CD4-positive, alpha-beta T cell treated with Interleukin-1 beta for 1 hour (primary cell): ENCODE measurements at regions not wholly inside any gene's neighbourhood (a gene's known extent, or its start where the extent isn't known, plus 50 kb on each side); places are given as distances from the start of the nearest gene placed in this dataset.

Experiments used
- DNase-seq, 2 donors: peaks; one replicate each; pipeline ENCODE4 v3.0.0-alpha.2; 2020 to 2022

DNA sequence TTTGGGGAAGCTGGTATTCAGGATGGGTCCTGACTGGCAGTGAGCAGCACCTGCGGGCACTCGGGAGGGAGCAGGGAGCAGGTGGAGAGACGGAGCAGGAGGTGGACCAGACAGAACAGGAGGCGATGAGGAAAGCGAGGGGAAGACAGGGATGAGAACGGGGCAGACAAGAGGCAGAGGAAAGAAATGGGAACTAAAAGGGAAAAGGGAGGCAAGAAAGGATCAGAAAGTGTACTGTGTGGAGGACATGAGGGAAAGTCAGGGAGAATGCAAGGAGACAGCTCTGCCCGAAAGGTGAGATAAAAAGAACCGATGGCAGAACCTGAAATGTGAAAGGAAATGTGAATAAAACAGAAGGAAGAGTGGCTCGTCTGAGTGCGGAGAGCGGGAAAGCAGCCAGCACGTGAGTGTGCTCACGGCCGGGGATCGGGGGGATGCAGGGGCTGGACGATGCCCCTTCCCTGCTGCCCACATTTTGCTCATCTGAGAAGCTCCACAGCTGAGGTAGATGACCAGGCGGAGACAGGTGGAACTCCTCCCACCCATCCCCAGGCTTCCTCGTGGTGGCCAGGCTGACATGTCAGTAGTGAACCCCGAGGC lies 494.4 kb upstream of the B3GAT1 start:
- DNase-seq: no peak

DNA sequence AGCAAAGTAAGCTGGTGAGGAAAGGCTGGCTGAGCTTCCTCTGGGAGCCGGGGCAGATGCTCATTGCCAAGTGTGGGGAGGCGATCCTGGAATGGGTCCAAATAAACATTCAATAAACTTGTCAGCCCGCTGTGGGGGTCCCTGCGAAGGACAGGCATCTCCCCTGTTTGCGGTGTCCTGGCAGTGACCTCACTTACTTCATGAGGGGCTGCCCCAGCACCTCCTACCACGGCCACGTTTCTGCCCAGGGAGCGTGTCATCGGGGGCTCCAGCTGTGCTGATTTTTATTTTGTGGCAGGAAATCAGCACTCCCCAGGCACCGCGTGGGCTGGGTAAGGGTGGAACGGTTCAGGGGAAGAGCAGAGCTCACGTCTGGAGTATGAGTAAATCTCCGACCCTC lies 493.9 kb upstream of the B3GAT1 start:
- no peak for DNase-seq

DNA sequence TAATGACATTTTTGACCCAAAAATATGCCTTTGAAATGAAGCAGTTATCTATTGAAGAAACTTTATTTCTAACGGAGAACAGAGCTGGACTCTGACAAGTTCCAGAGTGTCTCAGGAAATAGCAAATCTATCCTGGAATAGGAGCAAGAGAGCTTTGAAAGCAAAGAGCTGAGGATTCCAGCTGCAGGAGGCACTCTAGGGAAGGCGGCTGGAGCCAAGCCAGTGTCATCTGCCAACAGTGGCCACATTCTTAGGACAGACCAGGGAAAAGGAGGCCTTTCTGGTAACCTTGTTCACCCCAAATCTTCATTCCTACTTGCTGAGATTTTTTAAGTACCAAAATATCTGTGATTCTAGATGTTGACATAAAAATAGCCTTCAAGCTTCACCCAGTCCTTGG lies 493.5 kb upstream of the B3GAT1 start:
- DNase-seq: no peak

DNA sequence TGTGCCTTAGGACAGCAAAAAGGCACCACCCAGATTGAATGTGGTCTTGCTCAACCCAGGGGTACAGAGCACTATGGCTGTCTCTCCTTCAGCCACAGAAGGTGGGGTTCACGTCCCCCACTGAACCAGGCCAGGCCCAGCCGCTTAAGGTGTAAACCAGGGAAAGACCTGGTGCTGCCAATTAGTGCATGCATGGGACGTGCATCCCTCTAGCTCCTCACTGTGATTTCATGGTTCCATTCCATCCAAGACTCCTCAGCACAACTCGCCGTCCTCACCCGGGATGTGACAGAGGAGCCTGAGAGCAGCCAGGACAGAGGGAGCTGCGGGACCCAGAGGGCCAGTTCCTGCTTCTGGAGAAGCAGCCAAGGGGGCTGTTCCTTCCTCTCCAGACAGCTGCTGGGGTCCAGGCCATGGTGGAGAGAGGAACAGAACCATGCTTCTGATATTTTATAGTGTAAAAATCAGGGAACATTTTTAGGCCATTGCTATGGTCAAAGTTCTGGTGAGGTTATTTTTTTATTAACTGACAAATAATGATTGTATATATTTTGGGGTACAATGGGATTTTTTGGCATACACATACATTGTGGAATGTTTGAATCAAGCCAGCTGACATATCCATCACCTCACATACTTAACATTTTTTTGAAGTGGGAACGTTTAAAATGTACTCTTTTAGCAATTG lies 492.2 kb upstream of the B3GAT1 start:
- DNase-seq: no peak

DNA sequence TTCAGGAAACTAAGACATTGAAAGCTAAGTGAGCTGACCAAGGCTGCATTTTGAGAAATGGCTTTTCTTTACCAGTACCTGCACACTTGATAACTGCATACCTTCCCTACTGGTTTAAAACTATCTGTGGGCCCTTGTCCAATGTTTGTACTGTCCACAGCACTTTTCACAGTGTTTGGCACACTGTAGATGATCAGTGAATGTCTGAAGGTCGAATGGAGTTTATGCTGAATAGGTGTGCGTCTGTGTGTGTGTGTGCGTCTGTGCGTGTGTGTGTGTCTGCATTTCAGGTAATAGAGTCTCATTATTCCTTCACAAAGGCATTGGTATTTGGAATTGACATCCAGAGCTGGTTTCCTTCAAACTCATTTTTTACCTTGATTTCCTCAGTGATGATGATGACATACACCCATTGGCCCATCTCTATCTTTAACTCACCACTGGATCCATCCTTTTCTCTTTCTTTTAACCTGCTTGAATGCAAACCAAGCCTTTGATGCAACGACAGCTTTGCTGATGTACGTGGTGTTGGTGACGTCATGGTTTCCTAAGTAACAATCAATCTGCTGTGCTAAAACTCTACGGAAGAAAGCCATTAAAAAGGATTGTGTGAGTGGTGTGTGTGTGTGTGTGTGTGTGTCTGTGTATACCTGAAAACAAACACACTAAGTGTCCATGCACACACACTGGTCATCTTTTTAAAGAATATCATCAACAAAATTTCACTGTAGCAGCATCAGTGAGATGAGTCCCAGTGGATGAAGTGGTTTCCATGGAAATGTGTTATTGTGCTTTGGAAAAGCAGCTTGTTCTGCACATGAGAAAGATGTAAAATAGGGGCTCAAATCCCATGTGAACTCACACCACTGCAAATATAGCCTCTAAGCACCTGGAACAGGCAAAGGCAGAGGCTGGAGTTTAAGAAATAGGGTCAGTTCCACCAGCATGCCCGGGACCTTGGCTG lies 490.2 kb upstream of the B3GAT1 start:
- DNase-seq: no peak

DNA sequence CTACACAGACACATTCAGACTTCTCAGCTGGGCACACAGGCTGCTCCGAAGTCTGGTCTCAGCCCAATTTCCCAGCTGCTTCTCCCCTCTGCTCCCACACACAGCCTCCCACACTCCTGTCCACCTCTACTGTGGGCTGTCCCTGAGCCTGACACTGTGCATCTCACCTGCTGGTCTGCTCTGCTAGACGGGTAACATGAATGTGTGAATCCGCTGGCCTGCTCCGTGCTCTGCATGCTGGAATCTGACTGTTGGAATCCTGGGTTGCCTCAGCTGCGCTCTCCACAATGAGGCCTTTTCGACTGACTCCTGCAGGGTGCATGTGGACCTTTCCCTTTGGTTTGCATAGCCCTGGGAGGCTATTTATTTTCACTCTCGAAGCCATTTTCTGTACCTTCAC lies 489.5 kb upstream of the B3GAT1 start:
- no peak for DNase-seq

DNA sequence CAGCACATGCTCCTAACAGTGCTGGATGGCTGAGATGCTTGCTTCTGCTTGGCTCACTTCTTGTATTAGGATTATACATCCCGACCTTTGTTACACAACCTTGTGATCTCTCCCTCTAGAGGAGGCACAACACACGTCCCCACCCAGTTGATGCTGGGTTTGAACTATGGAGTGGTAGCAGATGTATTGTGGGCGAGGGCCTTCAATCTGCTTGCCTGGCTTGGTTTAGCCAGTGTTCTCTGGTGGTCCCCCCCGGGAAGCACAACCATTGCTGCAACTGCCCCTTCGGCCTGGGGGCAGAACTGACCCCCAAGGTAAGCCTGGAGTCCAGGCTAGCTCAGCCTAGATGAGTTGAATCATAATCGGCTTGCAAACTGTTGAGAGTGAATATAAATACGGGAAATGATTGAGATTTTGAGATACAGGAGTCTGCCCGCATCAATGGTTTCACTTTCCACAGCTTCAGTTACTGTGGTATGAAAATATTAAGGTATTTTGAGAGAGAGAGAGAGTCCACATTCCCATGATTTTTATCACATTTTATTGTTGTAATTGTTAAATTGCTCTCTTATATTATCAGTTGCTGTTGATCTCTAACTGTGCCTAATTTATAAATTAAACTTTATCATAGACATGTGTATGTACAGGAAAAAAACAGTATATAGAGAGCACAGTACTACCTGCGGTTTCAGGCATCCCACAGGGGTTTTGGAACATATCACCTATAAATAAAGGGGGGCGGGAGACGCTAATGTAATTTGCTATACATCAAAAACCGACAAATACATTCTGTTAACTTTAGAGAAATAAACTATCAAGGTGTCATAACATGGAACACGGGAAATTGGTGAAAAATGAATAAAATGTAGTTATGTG lies 482.0 kb upstream of the B3GAT1 start:
- no peak for DNase-seq

DNA sequence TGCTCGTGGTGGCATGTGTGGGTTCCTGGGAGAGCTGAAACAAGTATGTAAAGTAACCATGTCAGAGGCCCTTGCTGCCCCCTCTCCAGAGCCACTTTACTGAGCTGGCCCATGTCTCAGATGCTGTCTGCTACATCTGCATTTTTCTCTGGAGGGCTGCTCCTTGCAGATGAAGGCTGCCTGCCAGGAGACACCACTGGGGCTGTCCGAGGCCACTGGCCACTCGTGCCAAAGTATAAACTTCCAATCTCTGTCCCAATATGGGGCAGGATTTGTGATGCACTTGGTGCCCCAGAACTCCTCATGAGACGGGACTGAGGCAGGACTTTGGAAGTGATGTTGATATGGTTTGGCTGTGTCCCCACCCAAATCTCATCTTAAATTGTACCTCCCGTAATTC lies 478.4 kb upstream of the B3GAT1 start:
- no peak for DNase-seq

DNA sequence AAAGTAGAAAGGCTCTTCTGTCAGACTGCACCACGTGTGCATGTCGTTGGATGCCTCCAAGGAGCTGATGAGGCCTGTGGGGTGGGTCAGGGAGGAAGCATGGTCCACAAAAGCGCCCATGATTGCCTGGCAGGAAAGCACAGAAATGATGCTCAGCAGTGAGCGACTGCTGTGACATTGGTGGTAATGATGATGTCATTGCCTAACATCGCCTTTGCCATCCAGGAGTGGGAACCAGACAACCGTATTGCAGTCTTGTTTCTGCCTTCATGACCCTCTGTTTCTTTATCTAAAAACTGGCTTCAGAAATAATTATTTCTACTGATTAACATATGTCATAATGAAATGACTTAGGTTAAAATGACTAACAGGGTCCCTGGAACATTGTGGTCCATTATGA lies 477.8 kb upstream of the B3GAT1 start:
- DNase-seq: no peak

DNA sequence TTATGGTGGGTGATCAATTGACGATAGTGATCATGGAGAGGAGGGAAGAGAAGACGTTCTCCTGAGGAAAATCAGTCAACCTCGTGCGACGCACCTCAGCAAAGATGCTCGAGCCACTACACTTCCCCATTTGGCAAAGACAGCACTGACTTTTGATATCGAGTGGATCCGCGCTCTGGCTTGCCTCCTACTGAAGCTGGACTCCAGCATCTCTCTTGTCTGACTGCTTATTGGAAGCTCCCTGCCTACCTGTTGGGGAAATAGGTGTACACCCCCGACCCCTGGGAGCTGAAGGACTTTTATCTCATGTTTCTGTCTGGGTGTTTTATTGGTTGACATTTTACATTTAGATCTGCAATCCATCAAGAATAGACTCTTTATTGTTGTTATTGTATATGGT lies 476.8 kb upstream of the B3GAT1 start:
- no peak for DNase-seq

DNA sequence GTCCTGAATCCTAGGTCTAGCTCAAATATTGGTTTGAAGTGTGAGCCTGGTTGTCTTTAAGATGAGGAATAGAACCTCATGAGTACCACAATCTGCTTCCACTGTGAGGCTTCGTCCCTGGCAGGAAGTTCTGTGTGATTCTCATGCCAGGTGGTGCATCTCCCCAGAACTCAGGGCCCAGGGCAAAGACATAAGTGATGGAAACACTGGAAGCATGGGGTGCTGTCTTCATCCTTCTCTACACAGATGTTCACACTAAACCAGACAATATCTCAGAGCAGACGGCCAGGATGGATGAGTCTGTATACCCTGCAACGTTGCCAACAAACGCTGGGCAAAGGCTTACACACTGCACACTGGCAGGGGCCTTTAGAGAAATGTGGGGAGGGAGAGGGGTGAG lies 475.9 kb upstream of the B3GAT1 start:
- no peak for DNase-seq

DNA sequence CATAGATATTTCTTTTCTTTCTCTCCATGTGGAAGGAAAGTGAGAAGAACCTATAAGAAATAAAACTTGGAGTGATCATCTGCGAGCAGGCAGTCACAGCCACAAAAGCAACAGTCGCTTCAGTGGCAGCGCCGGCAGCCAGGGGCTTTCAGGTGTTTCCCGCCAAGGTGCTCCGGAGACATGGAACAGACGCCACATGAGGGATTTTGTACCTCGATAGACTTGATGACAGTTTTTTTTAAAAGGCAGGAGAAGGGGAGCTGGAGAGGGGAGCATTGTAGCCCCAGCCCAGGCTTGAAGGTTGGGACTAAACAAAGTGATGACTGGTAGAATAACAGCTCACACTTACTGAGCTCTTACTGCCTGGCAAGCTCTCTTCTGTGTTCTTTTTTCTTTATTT lies 471.4 kb upstream of the B3GAT1 start:
- DNase-seq: no peak

DNA sequence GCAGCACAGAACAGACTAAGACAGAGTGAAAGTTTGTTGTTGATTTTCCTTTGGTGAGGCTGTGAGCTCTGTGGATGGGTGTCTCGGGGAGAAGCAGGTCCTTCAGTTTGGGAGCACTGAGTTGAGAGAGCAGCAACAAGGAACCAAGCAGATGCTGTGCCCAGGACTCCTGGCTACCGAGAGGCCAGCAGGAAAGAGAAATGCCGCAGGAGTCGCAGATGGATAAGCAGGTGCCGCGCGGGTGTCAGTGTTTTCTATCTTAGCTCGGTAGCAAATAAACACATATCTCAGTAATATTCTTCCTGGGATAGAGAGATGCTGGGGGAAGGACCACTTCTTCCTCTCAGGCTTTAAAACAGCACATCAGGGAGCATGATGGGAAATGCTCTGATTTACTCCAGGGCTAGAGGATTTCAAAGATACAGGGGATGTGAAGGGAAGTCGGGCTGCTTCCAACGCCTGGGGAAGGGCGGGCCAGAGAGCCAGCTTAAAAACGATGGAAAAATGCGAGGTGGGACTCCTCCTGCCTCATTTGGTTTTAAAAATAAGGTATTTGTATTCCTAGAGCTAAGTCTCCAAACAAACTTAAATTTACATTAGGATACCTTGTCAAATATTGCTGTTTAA lies 470.7 kb upstream of the B3GAT1 start:
- no peak for DNase-seq

DNA sequence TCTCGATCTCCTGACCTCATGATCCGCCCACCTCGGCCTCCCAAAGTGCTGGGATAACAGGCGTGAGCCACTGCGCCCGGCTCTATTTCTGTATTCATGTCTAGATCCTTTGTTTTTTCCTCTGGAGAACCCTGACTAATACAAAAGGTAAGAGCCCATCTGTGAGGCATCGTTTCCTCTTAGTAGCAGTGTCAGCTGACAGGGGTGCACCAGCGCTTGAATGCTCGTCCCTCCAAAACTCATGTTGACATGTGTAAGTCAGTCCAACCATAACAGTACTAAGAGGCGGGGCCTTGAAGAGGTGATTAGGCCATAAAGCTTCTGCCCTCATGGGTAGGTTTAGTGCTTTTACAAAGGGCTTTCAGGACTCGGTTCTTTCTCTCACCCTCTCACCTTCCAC lies 470.1 kb upstream of the B3GAT1 start:
- DNase-seq: no peak

DNA sequence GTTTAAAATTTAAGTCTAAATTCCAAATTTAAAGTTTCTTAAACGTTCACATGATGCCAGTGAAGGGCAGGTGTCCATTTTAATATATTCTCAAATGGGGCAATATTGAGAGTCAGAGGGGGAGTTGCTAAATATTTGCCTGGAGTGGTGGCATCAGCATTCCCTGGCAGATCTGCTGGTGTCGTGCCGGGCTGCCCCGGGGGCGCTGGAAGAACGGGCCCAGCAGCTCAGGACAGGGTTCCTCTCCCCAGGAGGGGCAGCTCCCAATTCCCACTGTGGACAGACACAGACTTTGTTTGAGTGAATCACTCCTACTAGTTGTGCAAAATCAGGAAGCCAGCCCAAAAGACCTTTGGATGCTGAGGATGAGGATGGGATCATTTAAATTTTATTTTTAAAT lies 468.7 kb upstream of the B3GAT1 start:
- no peak for DNase-seq

DNA sequence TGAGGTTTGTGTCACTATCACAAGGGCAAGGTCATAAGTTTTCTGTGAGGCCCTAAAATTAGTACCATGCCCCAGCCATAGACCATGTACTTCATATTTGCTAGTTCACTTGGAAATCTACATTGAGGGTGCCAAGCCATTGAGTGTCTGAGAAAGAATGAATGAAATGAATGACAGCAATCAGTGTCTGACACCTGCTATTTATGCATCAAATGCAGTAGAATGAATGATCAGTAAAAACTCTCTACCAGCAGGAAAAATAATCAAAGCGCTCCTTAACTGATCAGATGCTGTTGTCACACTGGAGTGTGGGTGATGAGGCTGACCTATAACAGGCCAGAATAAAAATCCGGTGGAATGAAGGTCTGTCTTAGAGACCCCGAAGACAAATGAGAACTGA lies 467.9 kb upstream of the B3GAT1 start:
- DNase-seq: no peak

DNA sequence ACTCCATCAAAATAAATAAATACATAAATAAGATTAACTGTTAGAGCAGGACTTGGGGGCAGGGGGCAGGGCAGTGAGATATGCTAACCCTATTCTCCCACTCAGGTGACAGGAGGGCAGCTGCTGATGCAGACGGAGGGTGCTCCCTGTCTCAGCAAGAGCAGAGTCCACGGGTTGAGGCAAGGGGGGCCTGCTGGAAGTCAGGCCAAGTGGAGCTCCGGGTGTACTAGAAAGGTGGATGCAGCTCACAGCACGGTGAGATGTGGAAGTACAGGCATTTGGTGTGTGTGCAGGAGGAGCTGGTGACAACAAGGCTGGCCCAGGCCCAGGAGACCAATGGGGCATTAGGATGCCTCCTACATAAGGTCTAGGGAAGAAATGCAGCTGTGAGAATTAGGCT lies 467.3 kb upstream of the B3GAT1 start:
- DNase-seq: no peak

DNA sequence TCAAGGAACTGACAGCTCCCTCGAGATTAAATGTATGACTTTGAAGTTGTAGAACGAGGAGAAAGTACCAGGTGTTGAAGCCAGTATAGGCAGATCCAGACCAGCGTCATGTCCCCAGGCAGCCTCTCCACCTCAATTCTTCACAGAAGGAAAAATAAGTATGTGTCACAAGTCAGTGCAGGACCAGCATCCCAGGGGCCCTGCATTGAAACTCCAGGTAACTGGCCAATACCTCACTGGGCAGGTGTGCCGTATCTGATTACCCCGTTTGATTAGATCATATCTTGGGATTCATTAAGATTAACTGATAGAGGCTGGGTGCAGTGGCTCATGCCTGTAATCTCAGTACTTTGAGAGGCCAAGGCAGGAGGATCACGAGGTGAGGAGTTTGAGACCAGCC lies 466.7 kb upstream of the B3GAT1 start:
- no peak for DNase-seq

DNA sequence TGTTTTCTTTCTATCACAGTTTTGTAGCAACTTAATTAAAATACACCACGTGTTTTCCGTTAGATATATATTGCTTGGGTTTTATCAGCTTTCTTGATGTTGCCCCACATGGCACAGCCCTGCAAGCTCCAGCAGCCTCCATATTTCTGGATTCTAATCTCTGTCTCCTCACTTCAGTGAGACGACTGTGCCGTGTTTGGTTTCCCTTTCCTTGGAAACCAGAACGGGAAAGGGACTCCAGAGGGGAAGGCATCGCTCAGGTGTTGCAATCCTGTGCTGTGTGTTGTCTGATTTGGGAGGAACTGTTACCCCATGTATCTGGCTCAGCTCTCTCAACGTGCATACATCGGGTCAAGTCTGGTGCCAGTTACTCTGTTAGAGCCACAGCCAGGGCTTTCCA lies 464.2 kb upstream of the B3GAT1 start:
- no peak for DNase-seq

DNA sequence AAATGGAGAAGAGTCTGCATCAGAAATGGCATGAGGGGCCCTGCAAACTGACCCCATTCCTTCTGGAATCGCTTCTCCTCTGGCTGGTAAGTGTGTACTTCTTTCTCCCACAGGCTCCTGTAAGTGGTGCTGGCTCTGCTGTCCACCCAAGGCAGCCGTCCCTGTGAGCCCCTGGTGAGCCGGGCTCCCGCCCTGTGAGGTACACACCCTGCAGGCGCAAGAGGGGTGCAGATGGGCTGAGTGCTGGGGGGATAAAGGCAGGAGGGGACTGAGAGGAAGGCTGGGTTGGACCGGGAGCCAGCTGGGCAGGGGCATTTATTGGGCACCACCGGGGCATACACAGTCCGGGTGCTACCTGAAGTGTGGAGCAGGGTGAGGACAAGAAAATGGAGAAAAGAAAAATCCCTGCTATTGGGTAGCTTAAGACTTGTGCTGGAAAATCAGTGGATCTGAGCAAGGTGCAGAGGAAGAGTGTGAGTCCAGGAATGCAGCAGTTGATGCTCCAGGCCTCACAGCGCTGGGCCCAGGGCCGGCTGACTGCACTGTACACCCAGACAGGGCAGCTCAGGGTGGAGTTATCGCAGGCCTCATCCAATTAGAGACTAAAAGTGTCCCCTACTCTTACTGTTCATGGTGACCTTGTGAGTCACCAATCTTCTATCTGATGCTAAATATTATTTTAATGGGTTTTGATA lies 455.1 kb upstream of the B3GAT1 start:
- DNase-seq: no peak

DNA sequence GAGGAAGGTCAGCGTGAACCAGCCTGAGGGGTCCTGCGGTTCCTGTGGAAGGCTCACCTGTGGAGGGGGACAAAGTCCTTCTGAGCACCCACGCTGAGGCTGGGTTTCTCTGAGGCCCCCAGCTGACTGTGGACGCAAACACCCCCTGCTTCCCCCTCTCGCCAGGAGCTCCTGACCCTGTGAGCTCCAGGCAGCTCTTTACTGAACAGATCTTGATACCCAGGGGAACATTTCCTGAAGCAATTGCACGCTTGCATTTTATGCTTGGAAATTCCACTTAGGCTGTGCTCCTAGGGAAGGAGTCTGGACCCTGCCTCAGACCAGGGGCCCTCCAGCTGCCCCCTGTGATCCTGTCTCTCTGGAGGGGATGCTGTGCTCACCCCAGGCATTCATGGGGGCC lies 454.2 kb upstream of the B3GAT1 start:
- DNase-seq: no peak

DNA sequence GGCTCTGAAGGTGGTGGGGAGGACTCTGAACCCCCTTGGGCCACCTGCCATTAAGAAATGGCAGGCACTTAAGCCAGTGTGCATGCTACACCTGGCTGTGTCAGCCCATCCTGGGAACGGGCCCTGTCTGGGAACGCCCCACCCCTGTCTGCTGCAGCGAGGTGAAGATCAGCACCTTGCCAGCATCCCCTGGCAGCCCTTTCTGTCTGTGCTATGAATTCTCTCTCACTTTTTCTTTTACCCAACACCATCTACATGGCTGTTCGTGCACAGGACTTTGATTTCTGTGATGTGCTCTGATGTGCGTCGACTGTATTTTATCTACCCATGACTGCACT lies 452.9 kb upstream of the B3GAT1 start:
- no peak for DNase-seq
